GM13976 (cell line): ENCODE measurements at regions not wholly inside any gene's neighbourhood (a gene's known extent, or its start where the extent isn't known, plus 50 kb on each side); places are given as distances from the start of the nearest gene placed in this dataset.

Experiments used
- DNase-seq: peaks from one replicate; pipeline ENCODE4 v3.0.0; 2012; ENCODE audit warnings: low spot score
- in situ Hi-C: fragments of 300-500 bp; cut with MboI; formaldehyde crosslinking; loops from one replicate; pipeline ENCODE4 v1.12.0; 2022; ENCODE audit warnings: low sequenced_read_pairs, mixed read lengths, inconsistent platforms; ENCODE audit not compliant: unreplicated experiment
- TF ChIP-seq, protein P1 (sequence below): IDR thresholded peaks from 2 replicates; pipeline ENCODE4 v1.5.1; 2012; ENCODE audit warnings: borderline replicate concordance, mild to moderate bottlenecking; ENCODE audit not compliant: insufficient read depth; ENCODE audit errors: extremely low read depth, missing control alignments, control extremely low read depth

DNA sequence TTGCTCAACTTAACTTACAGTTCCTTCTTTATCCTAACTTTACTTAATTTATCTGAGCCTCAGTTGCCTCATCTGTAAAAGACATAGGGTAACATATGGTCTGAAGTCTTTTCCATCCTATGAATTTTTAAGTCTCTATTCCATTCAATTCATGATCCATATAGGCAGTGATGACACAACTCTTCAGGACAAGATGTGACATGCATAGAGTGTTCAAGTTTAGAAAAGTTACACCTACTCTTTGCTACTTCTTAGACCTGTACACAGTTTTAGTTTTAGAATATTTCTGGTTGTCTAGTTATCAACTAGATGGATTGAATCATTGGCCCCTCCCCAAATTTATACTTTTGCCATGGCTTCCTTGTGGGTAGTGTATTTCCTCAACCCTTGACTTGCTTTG lies 50.7 kb upstream of the ELL2 start:
- TF ChIP-seq, protein P1, sequence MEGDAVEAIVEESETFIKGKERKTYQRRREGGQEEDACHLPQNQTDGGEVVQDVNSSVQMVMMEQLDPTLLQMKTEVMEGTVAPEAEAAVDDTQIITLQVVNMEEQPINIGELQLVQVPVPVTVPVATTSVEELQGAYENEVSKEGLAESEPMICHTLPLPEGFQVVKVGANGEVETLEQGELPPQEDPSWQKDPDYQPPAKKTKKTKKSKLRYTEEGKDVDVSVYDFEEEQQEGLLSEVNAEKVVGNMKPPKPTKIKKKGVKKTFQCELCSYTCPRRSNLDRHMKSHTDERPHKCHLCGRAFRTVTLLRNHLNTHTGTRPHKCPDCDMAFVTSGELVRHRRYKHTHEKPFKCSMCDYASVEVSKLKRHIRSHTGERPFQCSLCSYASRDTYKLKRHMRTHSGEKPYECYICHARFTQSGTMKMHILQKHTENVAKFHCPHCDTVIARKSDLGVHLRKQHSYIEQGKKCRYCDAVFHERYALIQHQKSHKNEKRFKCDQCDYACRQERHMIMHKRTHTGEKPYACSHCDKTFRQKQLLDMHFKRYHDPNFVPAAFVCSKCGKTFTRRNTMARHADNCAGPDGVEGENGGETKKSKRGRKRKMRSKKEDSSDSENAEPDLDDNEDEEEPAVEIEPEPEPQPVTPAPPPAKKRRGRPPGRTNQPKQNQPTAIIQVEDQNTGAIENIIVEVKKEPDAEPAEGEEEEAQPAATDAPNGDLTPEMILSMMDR = no peak
- in situ Hi-C loops = no loop called here
- no peak for DNase-seq
